Pulmonary artery endothelial cell (primary cell): ENCODE measurements at regions not wholly inside any gene's neighbourhood (a gene's known extent, or its start where the extent isn't known, plus 50 kb on each side); places are given as distances from the start of the nearest gene placed in this dataset.

Source experiments
- DNase-seq: peaks from one replicate; pipeline ENCODE4 v3.0.0-alpha.2; 2011; ENCODE audit warnings: low read depth, low spot score

DNA sequence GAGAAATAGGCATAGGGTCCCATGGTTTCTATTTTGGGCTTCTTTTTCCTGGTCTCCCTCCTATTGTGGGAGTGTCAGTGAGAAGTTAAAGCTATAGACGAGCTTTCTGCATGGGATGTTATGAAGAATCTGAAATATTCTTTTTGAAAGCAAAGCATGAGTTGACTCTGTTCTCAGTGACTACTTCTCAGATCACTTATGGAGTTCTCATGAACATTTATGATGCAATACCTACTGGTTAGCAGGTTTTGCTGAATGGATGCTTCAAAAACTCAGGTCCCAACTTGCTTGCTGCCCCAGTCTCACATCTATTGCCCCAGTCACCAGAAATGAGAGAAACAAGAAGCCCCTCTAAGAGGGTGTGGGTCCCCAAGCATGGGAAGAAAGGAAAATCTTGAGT lies 365.0 kb downstream of the HRH4 start:
- DNase-seq = no peak

DNA sequence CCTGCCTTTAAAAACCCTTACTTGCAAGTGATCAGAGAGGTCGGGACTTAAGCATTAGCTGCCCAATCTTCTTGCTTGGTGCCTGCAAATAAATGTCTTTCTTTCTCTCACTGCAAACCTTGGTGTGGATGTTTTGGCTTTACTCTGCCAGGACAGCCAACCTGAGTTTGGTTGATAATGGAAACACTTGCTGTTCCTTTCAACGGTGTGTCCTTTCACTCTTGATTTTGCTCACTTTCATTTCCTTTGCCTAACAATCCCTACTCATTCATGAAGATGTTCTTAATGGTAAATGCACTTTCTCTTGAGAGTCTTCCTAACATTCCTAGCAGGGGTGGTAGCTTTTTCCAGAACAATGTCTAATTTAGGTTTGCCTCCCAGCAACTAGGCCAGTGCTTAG lies 366.2 kb downstream of the HRH4 start:
- DNase-seq = no peak

DNA sequence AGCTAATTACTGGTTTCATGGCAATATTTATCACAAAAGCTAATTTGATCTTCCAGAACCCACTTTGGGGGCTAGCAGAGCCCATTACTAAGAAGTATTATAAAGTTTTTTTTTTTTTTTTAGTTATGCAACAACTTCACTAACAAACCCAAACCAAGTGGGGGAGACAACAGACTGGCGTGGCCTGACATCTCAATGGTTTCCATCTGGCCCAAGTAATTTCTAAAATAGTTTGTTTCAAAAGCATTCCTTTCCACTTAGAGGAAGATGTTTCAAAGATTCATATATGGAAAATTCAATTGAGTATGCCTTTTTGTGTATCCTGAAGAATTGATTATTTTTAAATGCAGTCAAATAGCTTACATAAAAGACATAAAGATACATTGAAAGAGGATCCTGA lies 367.1 kb downstream of the HRH4 start:
- DNase-seq = no peak

DNA sequence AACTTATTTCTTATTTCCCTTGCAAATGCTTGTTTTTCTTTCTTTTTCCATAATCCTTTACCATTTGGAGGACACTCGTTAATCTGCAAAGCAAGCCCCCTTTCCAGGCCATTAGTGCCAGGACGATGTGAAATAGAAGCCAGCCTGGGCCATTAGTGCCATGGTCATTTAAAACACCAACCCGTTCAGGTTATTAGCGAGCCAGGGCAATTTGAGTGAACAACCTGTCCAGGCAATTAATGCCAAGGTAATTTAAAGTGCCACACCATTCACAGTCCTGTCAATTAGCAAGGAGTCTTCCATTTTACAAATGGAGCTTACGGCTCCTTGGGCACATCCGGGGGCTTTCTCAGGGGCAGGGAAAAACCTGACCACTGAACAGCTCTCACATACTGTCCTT lies 370.6 kb downstream of the HRH4 start:
- DNase-seq = no peak

DNA sequence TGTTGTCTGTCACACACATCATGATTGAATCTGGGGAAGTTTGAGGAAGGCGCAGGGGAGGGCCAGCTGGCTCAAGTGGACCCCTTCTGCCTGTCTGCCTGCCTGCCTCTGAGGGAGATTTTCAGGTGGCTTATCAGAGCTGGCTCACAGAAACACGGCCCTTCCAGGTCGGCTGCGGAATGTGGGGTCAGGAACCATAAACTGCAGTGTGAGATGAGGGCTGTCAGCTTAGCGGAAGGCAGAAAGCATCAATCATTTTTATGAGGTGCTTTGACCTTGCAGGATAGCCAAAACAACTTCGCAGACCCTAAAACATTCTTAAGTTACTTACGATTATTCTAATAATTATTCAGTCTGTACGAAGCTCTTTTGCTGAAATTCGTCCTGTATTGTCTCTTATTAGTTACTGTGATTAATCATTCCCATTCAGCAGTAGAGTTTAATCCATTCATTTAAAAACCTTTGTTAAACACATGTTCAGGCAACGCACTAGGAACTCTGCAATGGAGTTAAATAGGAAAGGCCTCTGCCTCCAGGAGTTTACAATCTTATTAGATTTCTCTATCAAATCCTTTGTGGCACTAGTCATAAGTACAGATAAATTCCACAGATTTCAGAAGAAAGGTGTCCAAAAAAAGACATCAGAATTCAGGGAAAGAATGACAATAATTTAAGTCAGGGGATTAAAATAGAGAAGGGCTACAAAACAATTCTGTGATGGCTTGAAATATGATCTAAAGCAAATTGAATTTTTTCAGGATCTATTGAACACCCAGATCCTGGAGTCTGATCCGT lies 371.6 kb downstream of the HRH4 start:
- DNase-seq = peak; percentile 5

GRCh38 chr18:24835751-24836150 lies 375.3 kb downstream of the HRH4 start:
- no peak for DNase-seq

- no peak for DNase-seq
Observed at GRCh38 chr18:24837066-24837465, 376.6 kb downstream of the HRH4 start.

DNA sequence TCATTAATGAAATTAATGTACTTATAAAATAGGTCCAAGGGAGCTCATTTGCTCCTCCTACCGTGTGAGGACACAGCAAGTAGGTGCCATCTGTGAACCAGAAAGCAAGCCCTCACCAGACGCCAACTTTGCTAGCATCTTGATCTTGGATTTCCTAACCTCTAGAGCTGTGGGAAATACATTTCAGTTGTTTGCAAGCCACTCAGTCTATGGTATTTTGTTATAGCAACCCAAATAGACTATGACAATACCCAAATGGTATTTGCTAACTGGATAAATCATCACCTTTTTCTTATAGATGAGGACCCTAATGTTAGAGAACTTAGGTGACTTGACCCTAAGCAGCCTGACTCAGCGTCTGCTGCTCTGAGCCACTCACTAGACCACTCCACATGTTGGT lies 379.6 kb downstream of the HRH4 start:
- no peak for DNase-seq

DNA sequence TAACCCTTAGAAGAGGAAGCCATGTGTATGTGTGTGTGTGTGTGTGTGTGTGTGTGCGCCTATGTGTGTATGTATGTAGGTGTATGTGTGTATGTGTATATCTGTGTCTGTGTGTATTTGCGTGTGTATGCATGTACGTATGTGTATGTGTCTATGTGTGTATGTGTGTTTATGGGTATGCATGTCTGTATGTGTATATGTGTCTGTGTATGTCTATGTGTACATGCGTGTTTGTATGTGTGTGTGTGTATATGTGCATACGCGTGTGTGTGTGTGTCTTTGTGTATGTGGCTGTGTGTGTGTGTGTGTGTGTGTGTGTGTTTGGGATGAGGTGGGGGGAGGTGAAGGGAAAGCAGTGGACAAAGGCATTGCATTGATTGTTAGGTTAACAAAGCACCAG lies 380.2 kb downstream of the HRH4 start:
- DNase-seq = no peak

DNA sequence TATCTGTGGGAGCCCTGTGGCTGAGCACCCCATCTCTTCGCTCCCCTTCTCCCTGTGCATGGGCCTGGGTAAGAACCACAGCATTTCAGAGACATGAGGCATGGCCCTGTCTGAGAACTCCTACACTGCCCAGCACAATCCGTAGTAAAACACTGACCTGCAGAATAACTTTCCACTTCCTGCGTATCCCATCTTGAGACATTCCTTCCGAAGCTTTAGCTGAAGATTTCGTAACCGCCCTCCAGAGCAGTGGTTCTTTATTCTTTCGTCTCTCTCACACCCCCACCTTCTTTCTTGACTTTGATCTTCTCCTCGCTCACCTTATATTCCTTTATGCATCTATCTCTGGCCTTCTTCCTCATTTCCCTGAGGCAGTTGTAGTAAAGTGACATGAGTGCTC lies 381.1 kb downstream of the HRH4 start:
- no peak for DNase-seq

DNA sequence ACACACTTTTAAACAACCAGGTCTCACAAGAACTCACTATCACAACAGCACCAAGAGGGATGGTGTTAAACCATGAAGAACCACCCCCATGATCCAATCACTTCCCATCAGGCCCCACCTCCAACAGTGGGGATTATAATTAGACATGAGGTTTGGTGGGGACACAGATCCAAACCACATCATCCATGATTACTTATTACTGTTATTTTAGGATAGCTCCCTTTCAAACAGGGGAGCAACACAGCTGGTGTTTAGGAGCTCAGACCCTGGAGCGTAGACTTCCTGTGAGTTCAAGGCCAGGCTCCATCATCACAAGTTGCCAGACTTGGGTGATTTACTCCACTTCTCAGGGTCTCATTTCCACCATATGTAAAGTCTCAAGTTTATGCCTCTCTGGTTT lies 382.7 kb downstream of the HRH4 start:
- no peak for DNase-seq

DNA sequence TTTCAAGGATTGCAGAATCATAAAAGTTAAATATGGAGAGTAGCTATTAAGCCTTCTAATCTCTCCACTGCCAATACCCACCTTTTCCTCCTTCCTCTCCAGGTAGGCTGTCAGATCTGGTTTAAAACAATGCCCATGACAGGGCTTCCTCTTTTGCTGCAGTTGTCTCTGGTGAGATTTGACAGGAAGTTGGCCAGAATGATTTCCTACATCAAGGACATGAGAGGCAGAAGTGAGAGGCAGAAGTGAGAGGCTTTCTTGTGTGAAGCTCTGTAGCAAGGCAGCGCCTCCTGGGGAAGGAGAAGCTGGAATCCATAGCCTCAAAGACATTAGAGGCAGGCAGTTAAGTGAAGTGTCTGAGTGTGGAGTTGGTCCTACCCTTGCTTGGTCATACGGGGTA lies 385.7 kb downstream of the HRH4 start:
- DNase-seq = no peak

- no peak for DNase-seq
Observed at GRCh38 chr18:24850532-24850931, 390.1 kb downstream of the HRH4 start.

DNA sequence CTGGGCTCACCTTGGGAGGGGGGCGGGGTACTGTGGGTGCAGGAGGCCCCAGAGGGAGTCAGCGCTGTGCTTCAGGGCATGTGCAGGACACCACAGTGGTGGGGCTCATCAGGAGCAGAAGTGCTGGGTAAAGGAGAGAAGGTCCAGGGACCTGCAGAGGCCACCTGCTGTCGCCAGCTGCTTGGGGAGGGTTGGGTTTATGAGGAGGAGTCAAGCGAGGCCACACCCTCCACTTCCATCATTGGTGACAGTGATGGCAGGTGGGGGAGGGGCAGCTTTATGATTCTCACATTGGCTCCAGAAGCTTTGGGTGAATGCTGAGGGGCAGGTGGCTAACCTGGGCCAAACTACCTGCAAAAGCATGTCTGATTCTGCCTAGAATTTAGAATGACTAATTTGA lies 392.6 kb downstream of the HRH4 start:
- no peak for DNase-seq

DNA sequence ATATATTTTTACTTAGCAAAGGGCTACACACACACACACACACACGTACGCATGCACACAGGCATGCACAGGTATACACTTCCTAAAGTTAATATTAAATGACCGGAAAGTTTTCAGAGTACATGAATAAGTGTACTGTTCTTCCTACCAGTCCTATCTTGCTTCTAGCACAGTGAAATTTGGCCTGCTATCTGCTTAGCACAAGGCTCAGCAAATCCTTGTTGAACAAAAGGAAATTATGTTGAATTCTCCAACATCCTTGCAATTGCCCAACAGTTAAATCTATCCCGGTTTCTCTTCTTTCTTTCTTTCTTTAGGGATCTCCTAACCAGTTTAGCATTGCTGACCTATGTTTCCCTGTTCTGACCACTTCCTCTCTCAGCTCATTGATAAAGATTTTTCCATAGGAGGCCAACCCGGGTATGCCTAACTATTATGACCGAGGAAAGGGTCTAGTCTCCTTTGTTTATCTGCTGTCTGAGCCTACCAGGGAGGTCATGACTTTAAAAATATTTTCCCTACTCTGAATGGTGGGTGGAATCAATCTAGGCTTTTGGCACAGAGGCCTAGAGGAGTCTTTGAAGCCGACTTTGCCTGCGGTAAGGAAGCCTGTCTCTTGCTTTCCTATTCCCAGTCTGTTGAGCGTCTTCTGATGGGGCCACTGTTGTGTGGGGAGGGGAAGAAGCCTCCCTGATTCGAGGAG lies 400.7 kb downstream of the HRH4 start:
- no peak for DNase-seq

GRCh38 chr18:24862201-24862816 lies 401.9 kb downstream of the HRH4 start:
- no peak for DNase-seq

DNA sequence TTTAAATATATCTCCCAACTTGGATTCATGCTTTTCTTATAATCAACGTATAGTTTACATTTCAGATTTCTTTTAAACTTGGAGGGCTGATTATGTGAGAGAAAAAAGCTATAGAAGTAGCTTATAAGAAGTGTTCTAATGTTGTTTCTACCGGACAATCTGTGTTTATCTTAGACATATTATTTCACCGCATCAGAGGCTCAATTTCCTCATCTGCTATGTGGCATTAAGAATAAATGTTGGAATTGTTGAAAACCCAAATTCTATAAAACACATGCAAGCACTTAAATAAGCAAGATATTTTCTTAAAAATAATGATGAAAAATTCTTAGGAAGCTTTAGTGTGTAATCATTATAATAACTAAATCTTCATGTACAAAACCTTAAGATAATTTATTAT lies 407.9 kb downstream of the HRH4 start:
- no peak for DNase-seq

DNA sequence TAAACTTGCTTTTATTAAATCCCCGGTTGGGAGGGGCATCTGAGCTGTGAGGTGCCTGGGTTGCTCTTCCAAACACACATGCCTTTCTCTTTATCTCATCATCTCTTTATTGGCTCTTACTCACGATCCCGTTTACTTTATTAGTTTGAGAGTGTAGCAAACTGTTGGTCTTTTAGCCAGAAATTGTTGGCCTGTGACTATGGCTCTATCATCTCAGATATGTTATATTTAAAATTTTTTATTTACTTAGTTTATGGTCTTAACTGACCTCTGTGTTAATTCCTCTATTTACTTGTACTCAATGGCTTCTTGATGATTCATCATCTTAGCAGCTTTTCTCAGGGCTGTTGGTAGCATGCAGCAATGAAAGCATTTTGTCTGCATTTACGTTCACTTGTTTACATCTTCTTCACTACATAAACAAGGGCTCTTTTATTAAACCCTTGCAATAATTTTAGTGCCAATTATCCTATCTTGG lies 408.4 kb downstream of the HRH4 start:
- DNase-seq = no peak

DNA sequence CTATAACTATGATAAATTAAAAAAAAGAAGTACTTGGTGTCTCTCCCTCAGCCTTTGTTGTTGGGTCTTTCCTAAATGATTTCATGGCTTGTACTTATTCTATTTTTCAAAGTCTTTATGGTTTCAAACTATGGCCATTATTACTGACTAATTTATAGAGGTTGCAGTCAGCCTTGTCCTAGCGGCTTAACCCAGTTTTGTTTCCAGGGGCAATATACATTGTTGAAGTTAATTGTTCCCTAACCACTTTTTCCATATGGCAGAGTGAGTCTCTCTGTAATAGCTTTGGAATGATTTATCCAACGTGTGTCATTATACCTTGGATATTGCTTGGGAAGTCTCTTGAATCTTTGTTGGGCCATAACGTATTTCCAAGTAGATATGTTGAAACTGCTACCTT lies 408.8 kb downstream of the HRH4 start:
- DNase-seq = no peak

DNA sequence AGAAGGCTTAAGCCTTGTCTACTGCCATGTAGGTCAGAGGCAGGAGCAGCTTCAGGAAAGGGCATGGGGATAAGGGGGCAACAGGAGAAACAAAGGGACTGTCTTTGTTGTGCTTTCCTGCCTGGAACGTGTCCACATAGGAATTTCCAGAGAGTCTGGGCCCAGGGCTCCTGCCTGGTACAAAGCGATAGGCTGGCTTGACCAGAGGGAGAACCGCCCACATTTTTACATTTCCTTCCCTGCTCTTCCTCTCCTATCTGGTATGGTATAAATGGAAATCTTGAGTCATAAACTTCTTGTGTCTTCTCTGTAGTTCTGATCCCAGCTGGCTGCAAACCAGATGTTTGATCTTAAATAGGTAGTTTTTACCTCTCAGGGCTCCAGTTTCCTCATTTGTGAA lies 414.8 kb downstream of the HRH4 start:
- DNase-seq = no peak

DNA sequence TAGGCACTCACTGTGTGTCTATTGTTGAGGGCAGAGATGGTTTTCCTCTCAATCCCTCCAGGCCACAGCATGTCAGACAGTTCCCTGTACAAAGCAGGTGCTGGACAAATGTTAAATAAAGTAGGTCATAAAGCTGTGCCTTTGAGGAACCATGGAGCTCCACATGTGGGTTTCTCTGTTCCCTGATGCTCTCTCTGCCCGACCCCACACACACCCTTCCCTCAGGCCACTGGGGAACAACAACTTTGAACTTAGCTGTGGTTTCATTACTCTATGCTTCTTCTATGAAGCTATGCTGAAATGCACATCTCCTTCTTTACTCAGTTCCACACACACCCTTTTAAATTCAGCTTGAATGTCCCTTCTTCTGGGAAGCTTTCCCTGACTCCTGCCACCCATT lies 415.3 kb downstream of the HRH4 start:
- no peak for DNase-seq

DNA sequence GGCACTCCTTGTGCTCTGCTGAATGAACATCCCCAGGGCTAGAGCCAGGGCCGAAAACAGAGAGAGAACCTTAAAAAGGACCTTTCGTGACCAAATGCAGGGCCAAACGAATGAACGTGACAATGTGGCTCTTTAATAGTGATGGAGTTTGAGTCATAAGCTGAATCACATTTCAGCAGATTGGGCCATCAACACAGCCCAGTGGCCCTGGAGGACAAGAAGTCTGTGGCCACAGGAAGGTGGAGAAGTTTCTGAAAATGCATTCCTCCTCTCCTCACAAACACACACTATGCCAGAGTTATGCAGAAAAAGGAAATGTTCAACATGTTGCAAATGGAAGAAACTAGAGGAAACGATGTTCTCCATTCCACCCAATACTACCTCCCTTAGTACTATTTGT lies 415.8 kb downstream of the HRH4 start:
- DNase-seq = no peak

DNA sequence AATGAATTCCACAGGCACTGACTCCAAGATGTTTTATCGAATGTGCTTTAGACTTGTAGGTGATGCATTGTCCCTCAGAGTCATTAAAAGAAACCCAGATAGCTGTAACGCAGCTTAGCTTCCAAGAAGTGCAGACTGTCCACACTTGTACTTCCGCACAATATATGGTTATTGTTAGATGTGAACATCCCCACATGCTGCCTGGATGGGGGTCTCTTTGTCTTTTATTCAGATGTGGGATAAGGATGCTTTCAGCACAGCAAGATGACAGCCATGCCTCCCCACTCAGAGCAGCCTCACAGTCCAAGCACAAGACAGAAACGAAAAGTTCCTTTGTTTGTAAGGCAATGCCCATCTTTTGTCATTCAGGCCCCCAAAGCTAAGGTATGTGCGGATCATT lies 416.6 kb downstream of the HRH4 start:
- no peak for DNase-seq
